IMR-90 (cell line): ENCODE measurements at regions not wholly inside any gene's neighbourhood (a gene's known extent, or its start where the extent isn't known, plus 50 kb on each side); places are given as distances from the start of the nearest gene placed in this dataset.

Source experiments
- ATAC-seq: fragments of 200-7000 bp; cut with Tn5 transposase; 2 replicates; pipeline ENCODE4 v1.9.1; 2020; ENCODE audit warnings: low read depth, mild to moderate bottlenecking, moderate library complexity
- BruUV-seq: library from RNA; stranded (reverse); fragments of 400-500 nt; replicated peaks from 2 replicates; lab custom pipeline; 2021; lab: Mats Ljungman, UMichigan
- CTCF ChIA-PET: fragments of 300-600 bp; formaldehyde crosslinking; extraction: SDS; loops from one replicate; lab custom pipeline; 2021; ENCODE audit warnings: antibody characterized with exemption; lab: Yijun Ruan, JAX
- POLR2A ChIA-PET: fragments of 300-600 bp; sonication (Branson Sonifier 250); formaldehyde crosslinking; loops from one replicate; lab custom pipeline; 2022; ENCODE audit warnings: antibody characterized with exemption; ENCODE audit not compliant: unreplicated experiment; lab: Charles Lee
- DNase-seq: peaks from one replicate; pipeline ENCODE4 v3.0.0; 2013
- H2AFZ ChIP-seq: replicated peaks from 2 replicates; pipeline ENCODE3; 2013; ENCODE audit warnings: low read length, mild to moderate bottlenecking; ENCODE audit not compliant: poor library complexity
- H2AK5ac ChIP-seq: 2 replicates; pipeline ENCODE4 v1.6.1; 2013; ENCODE audit warnings: low read depth, low read length, inconsistent platforms
- H2AK9ac ChIP-seq: replicated peaks from 2 replicates; pipeline ENCODE3; 2013; ENCODE audit warnings: mild to moderate bottlenecking, low read depth, low read length, moderate library complexity; ENCODE audit not compliant: poor library complexity
- H2BK120ac ChIP-seq: 2 replicates; pipeline ENCODE4 v1.6.1; 2013; ENCODE audit warnings: low read depth, low read length, inconsistent platforms
- H2BK15ac ChIP-seq: 3 replicates; pipeline ENCODE4 v1.6.1; 2013; ENCODE audit warnings: low read depth, low read length, inconsistent platforms
- H2BK20ac ChIP-seq: 2 replicates; pipeline ENCODE4 v1.6.1; 2013; ENCODE audit warnings: low read depth, mild to moderate bottlenecking, inconsistent platforms, low read length, moderate library complexity
- H2BK5ac ChIP-seq: 2 replicates; pipeline ENCODE4 v1.6.1; 2013; ENCODE audit warnings: mild to moderate bottlenecking, low read depth, low read length, inconsistent platforms; ENCODE audit not compliant: poor library complexity, severe bottlenecking
- H3K14ac ChIP-seq: replicated peaks from 2 replicates; pipeline ENCODE4 v1.6.1; 2013; ENCODE audit warnings: low read depth, low read length, inconsistent platforms
- H3K18ac ChIP-seq: 2 replicates; pipeline ENCODE4 v1.6.1; 2013; ENCODE audit warnings: low read depth, low read length, control low read depth
- H3K23ac ChIP-seq: 2 replicates; pipeline ENCODE4 v1.6.1; 2013; ENCODE audit warnings: low read depth, low read length, inconsistent platforms
- H3K27ac ChIP-seq: 2 replicates; pipeline ENCODE4 v1.5.1; 2013; ENCODE audit warnings: mild to moderate bottlenecking, control low read depth, low read length; ENCODE audit not compliant: insufficient read depth
- H3K27me3 ChIP-seq: 2 replicates; pipeline ENCODE4 v1.6.1; 2013; ENCODE audit warnings: low read length; ENCODE audit not compliant: control insufficient read depth, insufficient read depth
- H3K36me3 ChIP-seq: 2 replicates; pipeline ENCODE4 v1.6.1; 2013; ENCODE audit warnings: low read length, mixed read lengths; ENCODE audit not compliant: control insufficient read depth, insufficient read depth
- H3K4ac ChIP-seq: 2 replicates; pipeline ENCODE4 v1.6.1; 2013; ENCODE audit warnings: low read depth, low read length, inconsistent platforms
- H3K4me1 ChIP-seq: 2 replicates; pipeline ENCODE4 v1.6.1; 2013; ENCODE audit warnings: low read length, mixed read lengths; ENCODE audit not compliant: control insufficient read depth, insufficient read depth
- H3K4me2 ChIP-seq: 2 replicates; pipeline ENCODE4 v1.6.1; 2013; ENCODE audit warnings: low read depth, mild to moderate bottlenecking, control low read depth, low read length, moderate library complexity
- H3K4me3 ChIP-seq: 2 replicates; pipeline ENCODE4 v1.5.1; 2013; ENCODE audit warnings: low read depth, mild to moderate bottlenecking, control low read depth, low read length, moderate library complexity; ENCODE audit not compliant: insufficient read depth
- H3K56ac ChIP-seq: 2 replicates; pipeline ENCODE4 v1.6.1; 2013; ENCODE audit warnings: low read length, inconsistent platforms; ENCODE audit not compliant: insufficient read depth; ENCODE audit errors: extremely low read depth
- H3K79me1 ChIP-seq, 2 experiments: 2 replicates each; pipeline ENCODE4 v1.6.1; 2013; ENCODE audit warnings: low read length in 2 of 2, inconsistent platforms in 1 of 2, low read depth in 1 of 2
- H3K9ac ChIP-seq: 2 replicates; pipeline ENCODE4 v1.6.1; 2013; ENCODE audit warnings: low read depth, low read length, control low read depth
- H3K9me1 ChIP-seq: 2 replicates; pipeline ENCODE4 v1.6.1; 2013; ENCODE audit warnings: low read length, inconsistent platforms; ENCODE audit not compliant: insufficient read depth
- H3K9me3 ChIP-seq: 2 replicates; pipeline ENCODE4 v1.6.1; 2013; ENCODE audit warnings: low read length; ENCODE audit not compliant: control insufficient read depth, insufficient read depth
- H4K20me1 ChIP-seq: 2 replicates; pipeline ENCODE4 v1.6.1; 2013; ENCODE audit warnings: low read length, inconsistent platforms; ENCODE audit not compliant: insufficient read depth
- H4K5ac ChIP-seq: 2 replicates; pipeline ENCODE4 v1.6.1; 2013; ENCODE audit warnings: mild to moderate bottlenecking, low read depth, low read length, control low read depth
- H4K8ac ChIP-seq, 2 experiments: 2 replicates each; pipeline ENCODE4 v1.6.1; 2013; ENCODE audit warnings: low read depth in 2 of 2, low read length in 2 of 2, control low read depth in 1 of 2, inconsistent platforms in 1 of 2
- H4K91ac ChIP-seq: 2 replicates; pipeline ENCODE4 v1.6.1; 2013; ENCODE audit warnings: low read depth, low read length, inconsistent platforms; ENCODE audit not compliant: insufficient read depth
- BHLHE40 ChIP-seq: fragments of 150-350 bp; IDR thresholded peaks from 2 replicates; pipeline ENCODE4 v1.6.1; 2016; ENCODE audit warnings: mild to moderate bottlenecking, low read depth, low read length
- CEBPB ChIP-seq: IDR thresholded peaks from 2 replicates; pipeline ENCODE4 v1.6.1; 2012; ENCODE audit warnings: low read depth, low read length, improper control_type of control experiment
- CHD1 ChIP-seq: IDR thresholded peaks from 2 replicates; pipeline ENCODE4 v1.6.1; 2012; ENCODE audit warnings: low read depth, low read length, improper control_type of control experiment
- ELK1 ChIP-seq: fragments of 150-350 bp; IDR thresholded peaks from 2 replicates; pipeline ENCODE4 v1.6.1; 2016; ENCODE audit warnings: low read depth, mild to moderate bottlenecking, low read length, moderate library complexity, borderline replicate concordance
- FOS ChIP-seq: fragments of 150-350 bp; IDR thresholded peaks from 2 replicates; pipeline ENCODE4 v1.6.1; 2016; ENCODE audit warnings: low read depth, low read length
- MAFK ChIP-seq: IDR thresholded peaks from 2 replicates; pipeline ENCODE4 v1.6.1; 2012; ENCODE audit warnings: low read depth, low read length, improper control_type of control experiment
- MXI1 ChIP-seq: IDR thresholded peaks from 2 replicates; pipeline ENCODE4 v1.6.1; 2012; ENCODE audit warnings: low read depth, mild to moderate bottlenecking, low read length, moderate library complexity, borderline replicate concordance
- NFE2L2 ChIP-seq: fragments of 150-350 bp; IDR thresholded peaks from 2 replicates; pipeline ENCODE4 v1.6.1; 2016; ENCODE audit warnings: low read depth, mild to moderate bottlenecking, low read length
- RCOR1 ChIP-seq: IDR thresholded peaks from 2 replicates; pipeline ENCODE4 v1.6.1; 2012; ENCODE audit warnings: mild to moderate bottlenecking, low read length, improper control_type of control experiment; ENCODE audit not compliant: insufficient replicate concordance
- RFX5 ChIP-seq: IDR thresholded peaks from 2 replicates; pipeline ENCODE4 v1.8.0; 2012; ENCODE audit warnings: low read depth, mild to moderate bottlenecking, low read length, moderate library complexity
- WGBS, 2 experiments: methylation state at CpG; one replicate each; pipeline versions ENCODE4 v1.1.5 to v1.1.7; 2013; ENCODE audit warnings: missing lambda C conversion rate in 2 of 2; ENCODE audit not compliant: insufficient read length in 1 of 2; ENCODE audit errors: extremely low coverage in 2 of 2; 5-methylcytosine and 5-hydroxymethylcytosine counted together
- dilution Hi-C: fragments of 300-500 bp; cut with HindIII; formaldehyde crosslinking; loops from one replicate; pipeline ENCODE4 v1.14.3; 2018; ENCODE audit warnings: low sequenced_read_pairs; ENCODE audit not compliant: unreplicated experiment
- in situ Hi-C: fragments of 300-500 bp; cut with MboI; formaldehyde crosslinking; loops from 3 replicates; pipeline ENCODE4 v1.14.3; 2019; ENCODE audit warnings: low sequenced_read_pairs, inconsistent platforms, mixed read lengths
- intact Hi-C: fragments of 100-400 bp; cut with micrococcal nuclease; formaldehyde crosslinking; loops from 2 replicates; pipeline ENCODE4 v1.10.0; 2022

- TF ChIP-seq NFE2L2 (no peak), ELK1 (no peak), CHD1 (no peak), MXI1 (no peak), FOS (no peak), MAFK (no peak), BHLHE40 (no peak), CEBPB (no peak), RFX5 (no peak), RCOR1 (no peak)
- Histone ChIP-seq H4K91ac (no peak overlapping the region), H3K4me2 (no peak overlapping the region), H4K8ac (no peak overlapping the region), H3K14ac (no peak overlapping the region), H3K36me3 (no peaks in the 10 kb centered on the region), H3K9me3 (peaks cover 2% of the 10 kb centered on the region; the same call in 1 of the 2 replicates), H3K18ac (no peak overlapping the region), H3K4me1 (no peaks in the 10 kb centered on the region), H3K9ac (no peak overlapping the region), H4K20me1 (no peaks in the 10 kb centered on the region), H3K56ac (no peak overlapping the region), H4K5ac (no peak overlapping the region), H2BK5ac (no peak overlapping the region), H3K23ac (no peak overlapping the region), H3K4ac (no peak overlapping the region), H2AFZ (no peak overlapping the region), H3K27me3 (peaks cover 7% of the 10 kb centered on the region; the same call in 1 of the 2 replicates), H3K9me1 (no peaks in the 10 kb centered on the region), H3K79me1 (no peaks in the 10 kb centered on the region), H2AK9ac (no peak overlapping the region), H2AK5ac (no peak overlapping the region), H3K27ac (no peak overlapping the region), H2BK15ac (no peak overlapping the region), H2BK20ac (no peak overlapping the region), H3K4me3 (no peak overlapping the region), H2BK120ac (no peak overlapping the region)
- in situ Hi-C loops, result no loop called here
- no TSS peak for BruUV-seq
- DNase-seq, result no peak
- POLR2A ChIA-PET, result no interaction called here
- no peak for ATAC-seq
- intact Hi-C loops, result no loop called here
- no CpG with 5 or more reads among the region's 2 CpGs for WGBS, 2 experiments
- dilution Hi-C loops, result no loop called here
- CTCF ChIA-PET, result no interaction called here
These were observed 177.1 kb downstream of the PIK3R1 start for GRCh38 chr5:68392617-68393016.
